Calu3 (cell line): ENCODE measurements at regions not wholly inside any gene's neighbourhood (a gene's known extent, or its start where the extent isn't known, plus 50 kb on each side); places are given as distances from the start of the nearest gene placed in this dataset.

Experiments used
- BruUV-seq: library from RNA; stranded (reverse); fragments of 400-500 nt; replicated peaks from 2 replicates; lab custom pipeline; 2021; lab: Mats Ljungman, UMichigan
- CTCF ChIA-PET: fragments of 300-600 bp; sonication (Branson Sonifier 250); formaldehyde crosslinking; loops from one replicate; lab custom pipeline; 2022; ENCODE audit warnings: antibody characterized with exemption; lab: Charles Lee
- DNase-seq: peaks from one replicate; pipeline ENCODE4 v3.0.0; 2022
- H3K27ac Mint-ChIP-seq: one replicate; pipeline ENCODE4 v1.8.0; 2022; ENCODE audit warnings: mixed read lengths; ENCODE audit not compliant: unreplicated experiment
- H3K27me3 Mint-ChIP-seq: one replicate; pipeline ENCODE4 v1.8.0; 2022; ENCODE audit warnings: mixed read lengths; ENCODE audit not compliant: unreplicated experiment
- H3K36me3 Mint-ChIP-seq: one replicate; pipeline ENCODE4 v1.8.0; 2022; ENCODE audit warnings: mild to moderate bottlenecking, moderate library complexity, mixed read lengths; ENCODE audit not compliant: insufficient read depth, unreplicated experiment
- H3K4me1 Mint-ChIP-seq: one replicate; pipeline ENCODE4 v1.8.0; 2022; ENCODE audit warnings: mild to moderate bottlenecking, low read depth, mixed read lengths; ENCODE audit not compliant: unreplicated experiment
- H3K4me3 Mint-ChIP-seq: one replicate; pipeline ENCODE4 v1.8.0; 2022; ENCODE audit warnings: mild to moderate bottlenecking, low read depth, moderate library complexity, mixed read lengths; ENCODE audit not compliant: unreplicated experiment
- H3K9me3 Mint-ChIP-seq: one replicate; pipeline ENCODE4 v1.8.0; 2022; ENCODE audit warnings: low read depth, mixed read lengths; ENCODE audit not compliant: unreplicated experiment
- CTCF ChIP-seq: fragments of 200-600 bp; IDR thresholded peaks from one replicate; pipeline ENCODE4 v1.8.0; 2022; ENCODE audit warnings: antibody characterized with exemption; ENCODE audit not compliant: unreplicated experiment
- intact Hi-C: fragments of 100-400 bp; cut with micrococcal nuclease; formaldehyde crosslinking; loops from one replicate; pipeline ENCODE4 v1.10.0; 2022; ENCODE audit not compliant: unreplicated experiment

- no peak for TF ChIP-seq CTCF
- no TSS peak for BruUV-seq
- DNase-seq, result no peak
- Mint-ChIP-seq H3K36me3 (no peaks in the 10 kb centered on the region), H3K27ac (no peak overlapping the region), H3K4me3 (no peak overlapping the region), H3K27me3 (peaks cover 96% of the 10 kb centered on the region), H3K4me1 (no peaks in the 10 kb centered on the region), H3K9me3 (no peaks in the 10 kb centered on the region)
- CTCF ChIA-PET, result interaction anchor here (0.6 kb wide), 1 partner anchor 76 kb away, joined by 3 read pairs; no protein-coding TSS in a partner anchor
- intact Hi-C loops, result no loop called here
Observed at GRCh38 chr1:30425046-30425445, 298.3 kb downstream of the MATN1 start.

DNA sequence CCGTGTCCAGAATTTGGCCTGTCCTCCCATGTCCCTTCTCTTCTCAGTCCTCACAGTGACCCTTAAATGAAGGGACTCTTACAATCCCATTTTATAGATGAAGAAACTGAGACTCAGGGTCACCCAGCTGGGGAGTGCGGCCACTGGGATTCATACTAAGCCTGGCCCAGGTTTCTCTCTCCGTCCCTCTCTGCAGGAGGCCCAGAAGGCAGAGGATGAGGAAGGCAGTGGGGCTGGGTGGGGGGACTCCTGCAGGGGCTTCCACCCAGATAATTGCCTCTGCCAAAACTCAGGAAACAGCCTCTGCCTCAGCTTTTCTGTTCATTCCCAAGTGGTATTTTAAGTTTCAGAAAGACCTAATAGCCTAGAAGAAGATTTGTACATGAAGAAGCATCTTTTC is 299.8 kb downstream of the MATN1 start:
- Mint-ChIP-seq H3K27ac (no peak overlapping the region), H3K9me3 (no peaks in the 10 kb centered on the region), H3K4me1 (no peaks in the 10 kb centered on the region), H3K36me3 (no peaks in the 10 kb centered on the region), H3K4me3 (no peak overlapping the region), H3K27me3 (peaks cover 96% of the 10 kb centered on the region)
- no peak for TF ChIP-seq CTCF
- DNase-seq, result no peak
- no TSS peak for BruUV-seq
- CTCF ChIA-PET, result no interaction called here
- intact Hi-C loops, result no loop called here

GRCh38 chr1:30422251-30422650 is 301.1 kb downstream of the MATN1 start:
- CTCF ChIA-PET, result no interaction called here
- Mint-ChIP-seq H3K4me1 (no peaks in the 10 kb centered on the region), H3K4me3 (no peak overlapping the region), H3K36me3 (no peaks in the 10 kb centered on the region), H3K27ac (no peak overlapping the region), H3K9me3 (no peaks in the 10 kb centered on the region), H3K27me3 (peaks cover 94% of the 10 kb centered on the region)
- TF ChIP-seq CTCF, result no peak
- BruUV-seq, result no TSS peak
- intact Hi-C loops, result no loop called here
- DNase-seq, result no peak

DNA sequence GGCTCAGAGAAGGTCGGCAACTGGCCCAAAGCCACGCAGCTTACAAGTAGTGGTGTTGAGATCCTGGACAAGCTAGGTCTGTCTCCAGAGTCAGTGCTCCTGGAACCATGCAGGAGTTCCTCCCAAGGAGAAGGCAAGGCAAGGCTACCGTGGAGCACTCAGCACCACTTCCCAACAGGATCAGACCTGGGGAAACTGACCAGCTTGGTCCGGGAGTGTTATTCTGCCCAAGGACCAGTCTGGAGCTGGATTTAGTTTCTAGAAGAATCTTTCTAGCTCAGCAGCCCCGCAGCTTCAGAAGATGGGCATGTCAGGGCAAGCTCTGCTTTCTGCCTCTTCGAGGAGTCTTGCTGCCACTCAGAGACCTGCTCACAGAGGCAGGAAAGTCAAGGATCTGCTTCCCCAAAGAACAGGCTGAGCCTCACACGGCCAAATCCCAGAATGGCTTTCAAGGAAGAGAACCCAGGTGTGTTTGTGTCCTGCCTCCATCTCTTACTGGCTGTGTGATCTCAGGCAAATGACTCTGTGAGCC is 302.8 kb downstream of the MATN1 start:
- Mint-ChIP-seq H3K9me3 (no peaks in the 10 kb centered on the region), H3K27ac (no peak overlapping the region), H3K4me3 (no peak overlapping the region), H3K36me3 (no peaks in the 10 kb centered on the region), H3K27me3 (peaks cover 94% of the 10 kb centered on the region), H3K4me1 (no peaks in the 10 kb centered on the region)
- no TSS peak for BruUV-seq
- no peak for DNase-seq
- CTCF ChIA-PET, result no interaction called here
- no peak for TF ChIP-seq CTCF
- intact Hi-C loops, result no loop called here
